H54 (cell line): ENCODE measurements at regions not wholly inside any gene's neighbourhood (a gene's known extent, or its start where the extent isn't known, plus 50 kb on each side); places are given as distances from the start of the nearest gene placed in this dataset.
"Not testable (repeated sequence)": the region's sequence is repeated elsewhere in the genome, so short reads cannot be mapped to it uniquely, and the experiment has no call there.

Source experiments
- DNase-seq: peaks from one replicate; pipeline ENCODE4 v3.0.0; 2011; ENCODE audit warnings: low spot score, mixed read lengths; ENCODE audit not compliant: insufficient read length
- FAIRE-seq: peaks from 3 replicates; lab custom pipeline; 2011; peaks lifted over from hg19 to GRCh38; lab: Jason Lieb, UNC
- POLR2A ChIP-seq: IDR thresholded peaks from 2 replicates; pipeline ENCODE4 v1.6.1; 2011; ENCODE audit warnings: low read depth, mild to moderate bottlenecking, low read length

DNA sequence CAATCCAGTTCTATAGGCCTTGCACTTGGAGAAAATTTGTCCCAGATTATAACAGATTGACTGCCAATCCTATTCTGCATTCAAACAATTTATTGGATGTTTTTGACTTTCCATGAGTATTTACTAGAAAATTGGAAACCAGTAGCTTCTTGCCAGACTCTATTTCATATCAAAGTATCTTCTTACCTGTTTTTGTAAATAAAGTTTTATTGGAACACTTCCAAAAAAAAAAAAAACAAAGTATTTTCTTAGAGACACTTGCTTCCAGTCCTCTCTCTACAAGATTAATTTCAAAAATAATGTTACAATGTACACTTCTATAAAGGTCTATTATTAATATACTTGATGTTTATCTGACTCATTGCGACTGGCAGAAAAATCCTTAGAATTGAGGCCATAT is 209.2 kb upstream of the PCDH9 start:
- FAIRE-seq = no peak
- TF ChIP-seq POLR2A = no peak

DNA sequence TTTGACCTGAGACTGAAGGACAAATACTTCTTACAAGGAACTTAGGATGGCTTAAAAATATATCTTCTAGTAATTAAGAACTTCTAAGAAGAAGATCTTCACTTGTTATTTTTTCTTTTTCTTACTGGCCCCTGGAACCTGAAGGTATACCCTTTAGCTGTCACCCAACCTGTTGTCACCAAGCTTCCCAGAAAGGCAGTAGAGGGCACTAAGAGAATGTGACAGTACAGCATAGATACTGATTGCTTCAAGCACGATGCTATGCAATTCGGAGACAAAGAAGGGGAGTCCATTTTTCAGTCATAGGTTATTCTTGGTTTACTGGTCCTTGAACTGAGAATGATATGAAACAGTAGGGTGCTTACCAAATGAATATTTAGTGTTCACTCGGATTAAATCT is 208.3 kb upstream of the PCDH9 start:
- FAIRE-seq (no peak), DNase-seq (no peak)
- TF ChIP-seq POLR2A = no peak

More for the DNA sequence above, 209.2 kb upstream of the PCDH9 start:
- DNase-seq = no peak

DNA sequence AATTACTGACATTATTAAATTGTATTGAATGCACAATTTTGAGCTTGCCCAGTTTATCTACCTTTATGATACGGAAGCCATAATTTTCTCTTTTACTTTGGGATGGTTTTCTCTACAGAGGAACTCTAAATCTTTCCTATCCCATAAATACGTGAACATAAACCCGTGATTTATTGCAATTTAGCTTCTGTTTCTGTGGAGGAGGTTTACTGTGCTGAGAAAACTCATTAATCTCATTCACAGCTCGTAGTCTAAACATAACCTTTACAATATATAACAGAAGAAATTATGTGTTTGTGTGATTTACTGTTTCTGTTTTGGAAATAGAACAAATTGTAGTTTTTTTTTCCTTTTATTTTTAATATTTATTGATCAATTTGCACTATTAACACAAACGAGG is 207.1 kb upstream of the PCDH9 start:
- DNase-seq = no peak
- FAIRE-seq = no peak
- no peak for TF ChIP-seq POLR2A

DNA sequence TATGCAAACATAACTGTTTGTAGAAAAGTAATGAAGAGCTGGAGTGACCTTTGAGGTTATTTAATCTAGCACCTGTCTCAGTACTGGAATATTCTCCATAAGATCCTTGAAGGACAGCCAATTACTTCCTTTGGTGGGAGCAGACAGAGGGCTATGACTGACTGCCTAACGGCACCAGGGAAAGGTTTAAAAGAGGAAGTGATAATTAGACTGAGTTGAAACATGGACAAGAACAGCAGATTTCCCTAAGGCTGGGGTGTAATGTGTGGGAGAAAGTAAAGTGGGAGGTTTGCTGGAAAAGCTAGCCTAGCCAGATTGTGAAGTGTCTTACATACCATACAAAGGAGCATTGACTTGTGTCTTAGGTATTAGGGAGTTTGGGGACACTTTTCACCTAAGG is 191.3 kb upstream of the PCDH9 start:
- no peak for TF ChIP-seq POLR2A
- FAIRE-seq (no peak), DNase-seq (no peak)

DNA sequence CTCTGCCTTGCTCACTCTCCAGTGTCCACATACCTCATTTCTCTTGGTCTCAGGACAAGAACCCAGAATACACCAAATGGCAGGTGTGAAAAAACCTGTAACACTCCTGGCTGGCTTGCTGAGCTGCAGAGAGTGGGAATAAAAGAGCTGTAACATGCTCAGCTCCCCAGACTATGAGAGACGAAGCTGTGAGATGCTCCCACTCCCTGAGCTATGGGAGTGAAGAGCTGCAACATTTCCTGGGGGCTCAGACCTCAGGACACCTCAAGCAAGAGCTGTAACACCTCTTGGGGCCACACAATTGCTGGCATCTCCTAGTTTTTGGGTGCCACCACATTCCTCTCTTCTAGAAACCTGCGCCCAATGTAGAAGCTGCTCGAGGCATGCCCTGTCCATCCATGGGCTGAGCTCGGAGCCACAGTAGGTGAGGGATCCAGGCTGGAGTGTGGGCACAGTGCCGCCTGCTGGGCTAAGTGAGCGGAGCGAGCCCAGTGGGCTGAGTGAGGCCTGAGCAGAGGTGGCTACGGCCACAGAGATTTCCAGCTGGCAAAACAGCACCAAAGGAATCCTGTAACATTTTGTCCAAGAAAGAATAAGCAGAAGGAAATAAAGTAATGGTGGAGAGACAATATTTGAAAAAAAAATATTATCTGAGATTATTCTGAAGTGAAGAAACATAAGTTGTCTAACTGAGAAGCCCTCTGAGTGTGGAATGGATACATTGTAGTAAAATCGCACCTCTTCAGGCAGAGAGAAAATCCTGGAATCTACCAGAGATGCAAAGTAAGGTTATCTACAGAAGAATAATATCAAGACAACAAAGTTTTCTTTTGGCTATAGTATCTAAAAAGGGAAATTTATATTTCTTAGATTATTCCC is 186.2 kb upstream of the PCDH9 start:
- DNase-seq (peak; percentile 35), FAIRE-seq (peak; percentile 20)
- TF ChIP-seq POLR2A = no peak

DNA sequence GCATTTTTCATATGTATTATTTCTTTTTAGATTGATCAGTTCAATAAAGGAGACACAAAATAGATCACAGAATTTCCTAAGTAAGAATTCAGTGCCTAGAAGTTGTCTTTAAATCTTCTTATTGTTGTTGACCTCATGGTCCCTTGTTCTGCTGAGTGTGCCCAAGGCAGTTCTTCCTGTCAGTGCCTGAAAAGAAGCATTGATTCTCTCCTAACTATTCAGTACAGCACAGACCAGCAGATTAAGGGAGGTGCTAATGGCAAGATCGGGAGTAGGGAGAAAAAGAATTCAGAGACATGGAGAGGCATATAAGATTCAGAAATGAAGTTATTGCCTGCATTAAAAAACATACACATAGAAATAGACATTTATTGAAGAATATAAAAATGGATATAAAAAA is 180.5 kb upstream of the PCDH9 start:
- no peak for TF ChIP-seq POLR2A
- no peak for DNase-seq
- FAIRE-seq = no peak

DNA sequence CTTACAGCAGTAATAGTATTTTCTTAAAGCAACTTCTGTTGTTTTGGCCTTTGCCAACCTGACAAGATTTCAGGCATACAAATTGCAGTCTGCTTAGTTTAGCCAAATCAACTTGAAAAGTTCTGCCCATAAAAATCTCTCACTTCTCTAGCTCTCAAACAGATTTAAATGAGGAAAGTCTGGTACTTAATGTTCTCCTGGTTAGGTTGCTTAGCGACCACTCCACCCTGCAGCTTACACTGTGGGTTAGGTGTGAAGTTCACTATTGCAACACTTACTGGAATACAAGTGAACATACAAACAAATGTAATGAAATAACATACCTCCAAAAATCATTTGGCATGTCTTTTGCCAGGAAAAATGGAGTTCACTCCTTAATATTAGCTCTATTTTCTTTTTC is 178.7 kb upstream of the PCDH9 start:
- DNase-seq (no peak), FAIRE-seq (no peak)
- no peak for TF ChIP-seq POLR2A

DNA sequence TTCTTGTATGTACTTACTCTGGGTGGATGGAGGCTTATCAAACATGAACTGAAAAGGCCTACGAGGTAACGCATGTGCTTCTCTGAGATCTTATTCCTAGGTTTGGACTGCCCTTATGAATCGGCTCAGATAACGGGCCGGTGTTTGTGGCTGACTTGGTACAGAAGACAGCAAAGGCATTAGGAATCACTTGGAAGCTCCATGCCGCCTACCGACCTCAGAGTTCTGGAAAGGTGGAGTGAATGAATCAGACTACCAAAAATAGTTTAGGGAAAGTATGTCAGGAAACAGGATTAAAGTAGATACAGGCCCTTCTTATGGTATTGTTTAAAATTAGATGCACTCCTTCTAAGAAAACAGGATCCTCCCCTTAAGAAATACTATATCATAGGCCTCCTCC is 172.4 kb upstream of the PCDH9 start:
- DNase-seq (no peak), FAIRE-seq (no peak)
- no peak for TF ChIP-seq POLR2A

DNA sequence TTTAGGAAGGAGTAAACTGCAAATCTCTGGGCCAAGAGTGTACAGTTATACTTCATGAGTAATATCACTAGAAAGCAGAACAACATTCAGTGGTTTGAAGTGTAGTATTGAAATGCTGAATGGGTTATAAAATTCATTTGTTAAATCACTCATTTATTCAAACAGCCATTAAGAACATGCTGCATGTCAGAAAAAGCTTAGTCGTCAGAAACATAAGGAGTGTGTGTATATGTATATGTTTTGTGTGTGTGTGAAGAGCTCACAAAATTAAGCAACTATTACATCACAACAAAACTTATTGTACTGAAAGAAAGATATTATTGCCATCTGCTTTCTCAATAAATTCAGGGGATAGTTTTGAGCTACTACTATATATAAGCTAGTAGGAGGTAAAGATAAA is 165.4 kb upstream of the PCDH9 start:
- no peak for FAIRE-seq
- DNase-seq = no peak
- TF ChIP-seq POLR2A = no peak

DNA sequence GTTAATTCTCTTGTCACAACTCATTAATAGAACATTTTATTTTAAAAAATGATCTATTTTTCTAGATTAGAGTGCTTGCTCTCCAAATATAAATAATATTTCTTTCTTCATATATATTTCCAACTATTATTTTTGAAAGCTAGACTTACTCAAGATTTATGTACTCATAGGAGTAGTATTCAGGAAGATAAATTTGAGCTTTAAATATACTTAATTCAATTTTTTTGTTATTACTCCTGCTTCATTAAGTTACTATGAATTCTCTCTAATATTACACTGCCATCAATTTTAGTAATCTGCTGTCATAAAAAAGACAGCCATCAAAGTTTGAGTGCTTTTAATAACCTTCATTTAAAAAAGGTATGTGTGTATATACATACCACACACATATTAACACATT is 161.9 kb upstream of the PCDH9 start:
- DNase-seq (no peak), FAIRE-seq (no peak)
- TF ChIP-seq POLR2A = no peak

DNA sequence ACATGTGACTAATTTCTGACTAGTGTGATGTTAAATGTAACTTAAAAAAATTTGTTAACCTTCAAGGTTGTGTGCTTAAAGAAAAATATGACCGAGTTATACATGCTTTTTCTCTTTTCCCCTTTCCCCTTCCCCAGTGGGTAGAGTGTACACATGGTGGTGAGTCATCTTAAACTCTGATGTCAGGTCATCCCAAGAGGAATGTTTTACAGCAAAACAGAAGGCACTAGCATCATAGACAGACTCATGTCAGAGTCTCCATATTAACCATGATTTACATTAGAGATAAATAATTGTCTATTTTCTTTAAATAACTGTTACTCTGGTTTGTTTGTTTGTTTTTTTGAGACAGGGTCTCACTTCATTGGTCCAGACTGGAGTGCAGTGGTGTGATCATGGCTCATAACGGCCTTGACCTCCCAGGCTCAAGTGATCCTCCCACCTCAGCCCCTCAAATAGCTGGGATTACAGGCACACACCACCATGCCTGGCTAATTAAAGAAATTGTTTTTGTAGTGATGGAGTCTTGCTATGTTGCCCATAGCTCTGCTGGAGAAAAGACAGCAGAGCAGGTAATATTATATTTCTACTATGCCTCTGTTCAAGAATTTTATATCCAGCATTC is 160.4 kb upstream of the PCDH9 start:
- FAIRE-seq (no peak), DNase-seq (peak; percentile 5)

DNA sequence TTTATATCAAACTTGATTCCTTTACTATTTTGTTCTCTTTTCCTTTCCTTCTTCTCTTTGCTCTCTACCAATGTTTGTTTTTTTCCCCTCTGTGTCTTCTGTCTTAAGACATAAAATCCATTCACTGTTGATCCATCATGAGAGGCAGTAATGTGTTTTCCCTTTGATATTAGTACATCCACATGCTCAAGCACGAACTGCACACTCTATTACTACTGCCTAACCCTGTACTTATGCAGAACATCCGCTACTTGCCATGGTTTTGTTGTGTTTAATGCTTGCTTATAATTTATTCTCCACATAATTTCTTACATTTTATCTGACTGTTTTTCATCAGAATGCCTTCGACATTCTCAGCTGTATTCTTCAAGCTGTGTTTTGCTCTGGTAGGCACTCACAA is 159.0 kb upstream of the PCDH9 start:
- no peak for TF ChIP-seq POLR2A
- FAIRE-seq (no peak), DNase-seq (no peak)

More for the DNA sequence above, 160.4 kb upstream of the PCDH9 start:
- TF ChIP-seq POLR2A = no peak

DNA sequence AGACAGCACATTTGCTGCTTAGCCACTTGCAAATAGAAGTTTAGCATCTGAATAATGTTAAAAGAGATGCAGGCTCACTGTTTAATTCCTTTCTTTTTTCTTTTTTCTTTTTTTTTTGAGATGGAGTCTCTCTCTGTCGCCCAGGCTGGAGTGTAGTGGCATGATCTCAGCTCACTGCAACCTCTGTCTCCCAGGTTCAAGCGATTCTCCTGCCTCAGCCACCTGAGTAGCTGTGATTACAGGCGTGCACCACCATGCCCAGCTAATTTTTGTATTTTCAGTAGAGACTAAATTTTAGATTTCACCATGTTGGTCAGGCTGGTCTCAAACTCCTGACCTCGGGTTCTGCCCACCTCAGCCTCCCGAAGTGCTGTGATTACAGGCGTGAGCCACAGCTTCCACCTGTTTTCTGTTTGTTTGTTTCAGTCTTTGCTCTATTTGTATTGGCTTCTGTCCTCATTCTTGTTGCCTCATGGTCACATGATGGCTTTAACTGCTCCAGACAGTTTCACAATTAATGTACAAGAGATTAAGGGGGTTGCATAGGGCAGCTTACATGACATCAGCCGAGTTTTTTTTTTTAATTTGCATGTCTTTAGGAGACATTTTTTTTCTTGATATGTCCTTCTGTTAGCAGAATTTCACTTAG is 153.1 kb upstream of the PCDH9 start:
- DNase-seq, FAIRE-seq: not testable (repeated sequence)

DNA sequence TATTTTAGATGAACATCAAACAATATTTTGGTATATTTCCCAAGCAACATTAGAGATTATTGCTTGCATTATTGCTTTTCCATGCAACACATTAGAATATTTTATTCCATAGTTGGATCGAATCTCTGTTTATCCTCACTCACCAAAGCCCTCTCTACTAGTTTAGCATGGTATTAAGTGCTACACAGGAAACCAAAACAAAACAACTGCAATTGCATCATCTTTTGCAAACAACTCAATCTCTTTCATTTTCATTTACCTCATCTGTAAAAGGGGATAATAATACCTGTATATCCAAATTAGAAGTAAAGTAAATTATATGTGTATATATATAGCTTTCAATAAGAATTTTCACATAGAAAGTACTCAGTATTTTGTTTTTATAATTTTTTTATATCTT is 147.8 kb upstream of the PCDH9 start:
- DNase-seq (no peak), FAIRE-seq (no peak)
- no peak for TF ChIP-seq POLR2A
